ENCODE measurements at regions not wholly inside any gene's neighbourhood (a gene's known extent, or its start where the extent isn't known, plus 50 kb on each side); places are given as distances from the start of the nearest gene placed in this dataset.

GRCh38 chr1:216894494-216894893 is 171.3 kb upstream of the ESRRG start:
- no peak for TF ChIP-seq POLR2A (IDR thresholded peaks at IDR 0.05)
- TF ChIP-seq CTCF (IDR thresholded peaks at IDR 0.05 in 4 of 5, conservative IDR thresholded peaks at IDR 0.05 in 1 of 5): no peak
